ENCODE measurements at regions not wholly inside any gene's neighbourhood (a gene's known extent, or its start where the extent isn't known, plus 50 kb on each side); places are given as distances from the start of the nearest gene placed in this dataset.

- dilution Hi-C loops (cut with MboI; ENCODE audit: extremely low pct_ligation_motif_present, low sequenced_read_pairs), result no loop called here
- no peaks in the 10 kb centered on the region for H3K4me1 ChIP-seq (ENCODE audit: control insufficient read depth, extremely low read depth, insufficient read depth, low read length)
- no peaks in the 10 kb centered on the region for H4K20me1 ChIP-seq (ENCODE audit: control insufficient read depth, extremely low read depth, insufficient read depth, low read length)
- H3K79me2 ChIP-seq (ENCODE audit: control insufficient read depth, insufficient read depth, low read length), result no peaks in the 10 kb centered on the region
- no peak for TF ChIP-seq CTCF (optimal IDR thresholded peaks at IDR 0.05 in 1 of 3, IDR thresholded peaks at IDR 0.05 in 1 of 3, conservative IDR thresholded peaks at IDR 0.05 in 1 of 3; ENCODE audit: extremely low read depth in 1 of 3, insufficient read depth in 2 of 3, low read length in 3 of 3)
- TF ChIP-seq EZH2 (IDR thresholded peaks at IDR 0.05; ENCODE audit: low read length), result no peak
- no peak overlapping the region for H3K4me2 ChIP-seq (ENCODE audit: control insufficient read depth, extremely low read depth, insufficient read depth, low read depth, low read length)
- no peaks in the 10 kb centered on the region for H3K9me1 ChIP-seq (ENCODE audit: control insufficient read depth, extremely low read depth, insufficient read depth, low read length)
- no peaks in the 10 kb centered on the region for H3K27me3 ChIP-seq (ENCODE audit: control insufficient read depth, extremely low read depth, insufficient read depth, low read length)
- no peak overlapping the region for H3K27ac ChIP-seq (ENCODE audit: control insufficient read depth, insufficient read depth, low read length)
- no peak overlapping the region for H3K4me3 ChIP-seq (ENCODE audit: control insufficient read depth in 2 of 3, extremely low read depth in 1 of 3, insufficient read depth in 2 of 3, low read depth in 1 of 3, low read length in 3 of 3)
- no peak overlapping the region for H3K9ac ChIP-seq (ENCODE audit: control insufficient read depth, extremely low read depth, insufficient read depth, low read length)
- FAIRE-seq (no peak), DNase-seq (ENCODE audit: low read depth, low spot score) (no peak)
- H2AFZ ChIP-seq (ENCODE audit: control insufficient read depth, low read length), result no peak overlapping the region
- no peaks in the 10 kb centered on the region for H3K9me3 ChIP-seq (ENCODE audit: control insufficient read depth, low read depth, low read length)
- no peaks in the 10 kb centered on the region for H3K36me3 ChIP-seq (ENCODE audit: control insufficient read depth in 2 of 2, extremely low read depth in 1 of 2, insufficient read depth in 2 of 2, low read length in 2 of 2)
Observed at GRCh38 chr1:118563981-118564951, 379.2 kb upstream of the SPAG17 start.

GRCh38 chr1:118558933-118559332, 373.9 kb upstream of the SPAG17 start:
- no peak overlapping the region for H2AFZ ChIP-seq (ENCODE audit: control insufficient read depth, low read length)
- H3K4me2 ChIP-seq (ENCODE audit: control insufficient read depth, extremely low read depth, insufficient read depth, low read depth, low read length), result no peak overlapping the region
- H3K9ac ChIP-seq (ENCODE audit: control insufficient read depth, extremely low read depth, insufficient read depth, low read length), result no peak overlapping the region
- no peaks in the 10 kb centered on the region for H3K9me3 ChIP-seq (ENCODE audit: control insufficient read depth, low read depth, low read length)
- no peak overlapping the region for H3K4me3 ChIP-seq (ENCODE audit: control insufficient read depth in 2 of 3, extremely low read depth in 1 of 3, insufficient read depth in 2 of 3, low read depth in 1 of 3, low read length in 3 of 3)
- no peaks in the 10 kb centered on the region for H3K27me3 ChIP-seq (ENCODE audit: control insufficient read depth, extremely low read depth, insufficient read depth, low read length)
- H3K36me3 ChIP-seq (ENCODE audit: control insufficient read depth in 2 of 2, extremely low read depth in 1 of 2, insufficient read depth in 2 of 2, low read length in 2 of 2), result no peaks in the 10 kb centered on the region
- no peak for FAIRE-seq
- TF ChIP-seq EZH2 (IDR thresholded peaks at IDR 0.05; ENCODE audit: low read length), result no peak
- H3K27ac ChIP-seq (ENCODE audit: control insufficient read depth, insufficient read depth, low read length), result no peak overlapping the region
- no peak for DNase-seq (ENCODE audit: low read depth, low spot score)
- H3K9me1 ChIP-seq (ENCODE audit: control insufficient read depth, extremely low read depth, insufficient read depth, low read length), result no peaks in the 10 kb centered on the region
- no peaks in the 10 kb centered on the region for H3K4me1 ChIP-seq (ENCODE audit: control insufficient read depth, extremely low read depth, insufficient read depth, low read length)
- no peaks in the 10 kb centered on the region for H3K79me2 ChIP-seq (ENCODE audit: control insufficient read depth, insufficient read depth, low read length)
- dilution Hi-C loops (cut with MboI; ENCODE audit: extremely low pct_ligation_motif_present, low sequenced_read_pairs), result no loop called here
- no peaks in the 10 kb centered on the region for H4K20me1 ChIP-seq (ENCODE audit: control insufficient read depth, extremely low read depth, insufficient read depth, low read length)
